Prostate gland (tissue), 2 donors: ENCODE measurements at regions not wholly inside any gene's neighbourhood (a gene's known extent, or its start where the extent isn't known, plus 50 kb on each side); places are given as distances from the start of the nearest gene placed in this dataset.

Experiments used
- POLR2A ChIP-seq: fragments of 450-650 bp; IDR thresholded peaks from one replicate; pipeline ENCODE4 v1.6.1; 2016; ENCODE audit warnings: antibody characterized with exemption, mild to moderate bottlenecking
- POLR2AphosphoS5 ChIP-seq: sonication (generic); formaldehyde crosslinking; IDR thresholded peaks from one replicate; pipeline ENCODE4 v1.6.1; 2017; ENCODE audit warnings: antibody characterized with exemption
- TF ChIP-seq, protein P1 (sequence below), 4 experiments: fragments of 200-600 bp in 2 of 4; fragments of 450-650 bp in 2 of 4; sonication (generic) in 2 of 4; IDR thresholded peaks; 1 replicate in 3 of 4; 2 replicates in 1 of 4; pipeline ENCODE4 v1.5.1; 2016 to 2019; ENCODE audit warnings: antibody characterized with exemption in 4 of 4, mild to moderate bottlenecking in 2 of 4, moderate library complexity in 2 of 4

DNA sequence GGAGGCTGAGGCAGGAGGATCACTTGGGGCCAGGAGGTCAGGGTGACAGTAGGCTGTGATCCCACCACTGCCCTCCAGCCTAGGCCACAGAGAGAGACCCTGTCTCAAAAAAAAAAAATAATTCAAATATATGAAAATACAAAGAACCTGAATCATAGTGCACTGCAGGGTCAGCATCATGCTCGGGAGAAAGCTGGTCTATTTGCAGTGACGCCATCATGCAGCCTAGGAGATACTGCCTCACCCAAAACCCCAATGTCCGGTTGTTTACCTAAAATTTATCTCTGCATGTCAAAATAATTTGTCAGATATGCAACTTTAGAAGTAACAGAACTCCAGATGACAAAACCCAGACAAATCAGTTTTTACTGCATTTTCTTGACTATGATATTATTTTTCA, 61.5 kb upstream of the ALKAL2 start:
- TF ChIP-seq POLR2A (no peak), POLR2AphosphoS5 (no peak)
- TF ChIP-seq, protein P1, sequence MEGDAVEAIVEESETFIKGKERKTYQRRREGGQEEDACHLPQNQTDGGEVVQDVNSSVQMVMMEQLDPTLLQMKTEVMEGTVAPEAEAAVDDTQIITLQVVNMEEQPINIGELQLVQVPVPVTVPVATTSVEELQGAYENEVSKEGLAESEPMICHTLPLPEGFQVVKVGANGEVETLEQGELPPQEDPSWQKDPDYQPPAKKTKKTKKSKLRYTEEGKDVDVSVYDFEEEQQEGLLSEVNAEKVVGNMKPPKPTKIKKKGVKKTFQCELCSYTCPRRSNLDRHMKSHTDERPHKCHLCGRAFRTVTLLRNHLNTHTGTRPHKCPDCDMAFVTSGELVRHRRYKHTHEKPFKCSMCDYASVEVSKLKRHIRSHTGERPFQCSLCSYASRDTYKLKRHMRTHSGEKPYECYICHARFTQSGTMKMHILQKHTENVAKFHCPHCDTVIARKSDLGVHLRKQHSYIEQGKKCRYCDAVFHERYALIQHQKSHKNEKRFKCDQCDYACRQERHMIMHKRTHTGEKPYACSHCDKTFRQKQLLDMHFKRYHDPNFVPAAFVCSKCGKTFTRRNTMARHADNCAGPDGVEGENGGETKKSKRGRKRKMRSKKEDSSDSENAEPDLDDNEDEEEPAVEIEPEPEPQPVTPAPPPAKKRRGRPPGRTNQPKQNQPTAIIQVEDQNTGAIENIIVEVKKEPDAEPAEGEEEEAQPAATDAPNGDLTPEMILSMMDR (IDR thresholded peaks at IDR 0.05) = no peak
